ENCODE measurements at regions not wholly inside any gene's neighbourhood (a gene's known extent, or its start where the extent isn't known, plus 50 kb on each side); places are given as distances from the start of the nearest gene placed in this dataset.

DNA sequence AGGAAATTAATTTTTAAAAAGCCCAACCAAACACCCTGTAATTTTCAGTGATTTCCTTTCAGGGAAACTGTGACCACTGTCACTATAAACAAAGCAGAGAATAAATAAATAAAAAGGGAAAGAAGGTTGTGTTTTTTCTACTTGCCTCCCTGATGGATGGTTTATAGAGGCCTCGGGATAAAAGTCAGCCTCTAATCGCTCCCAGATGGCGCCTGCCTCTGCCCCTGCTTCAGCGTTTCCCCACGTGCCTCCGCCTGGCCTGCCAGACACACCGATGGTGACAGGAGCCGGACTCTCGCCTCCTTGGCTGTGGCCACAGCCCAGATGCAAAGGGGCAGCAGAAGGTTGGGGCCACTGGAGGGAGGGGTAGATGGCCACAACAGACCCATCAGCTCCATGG lies 327.7 kb downstream of the CDC5L start:
- no peak for DNase-seq (ENCODE audit: low spot score)

DNA sequence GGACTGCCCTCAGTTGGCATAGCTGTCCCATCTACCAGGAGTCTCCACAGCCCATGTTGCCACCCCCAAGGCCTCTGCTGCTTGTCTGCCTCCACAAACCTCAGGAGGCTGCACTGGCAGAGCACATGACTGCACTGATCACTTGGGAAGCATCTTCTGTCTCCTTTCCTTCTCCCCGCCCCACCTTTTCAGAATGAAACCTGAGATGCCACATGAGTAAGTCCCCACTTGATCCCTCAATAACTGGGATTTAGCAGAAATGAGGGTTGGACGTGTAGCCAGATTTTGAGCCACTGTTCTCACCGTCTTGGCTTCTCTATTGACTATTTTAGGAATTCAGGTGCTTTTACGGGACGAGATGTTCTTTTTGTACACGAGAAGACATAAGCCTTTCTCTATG lies 328.4 kb downstream of the CDC5L start:
- DNase-seq (ENCODE audit: low spot score) = no peak

DNA sequence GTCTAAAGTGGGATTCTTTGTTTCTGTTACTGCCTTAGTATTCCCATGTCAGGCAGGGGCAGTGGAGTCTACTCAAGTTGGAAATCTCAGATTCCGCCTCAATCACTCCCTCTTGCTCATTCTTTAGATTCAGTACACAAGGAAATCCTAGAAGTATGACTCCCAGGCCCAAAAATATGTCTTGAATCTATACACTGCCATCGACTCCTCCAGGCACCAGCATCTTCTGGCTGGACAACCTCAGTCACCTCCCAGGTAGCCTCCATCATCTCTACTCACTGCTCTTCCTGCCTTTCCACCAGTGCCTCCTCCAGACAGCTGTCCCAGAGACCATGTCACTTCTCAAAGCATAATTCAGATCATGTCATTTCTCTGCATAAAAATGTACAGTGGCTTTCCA lies 329.9 kb downstream of the CDC5L start:
- DNase-seq (ENCODE audit: low spot score) = no peak

DNA sequence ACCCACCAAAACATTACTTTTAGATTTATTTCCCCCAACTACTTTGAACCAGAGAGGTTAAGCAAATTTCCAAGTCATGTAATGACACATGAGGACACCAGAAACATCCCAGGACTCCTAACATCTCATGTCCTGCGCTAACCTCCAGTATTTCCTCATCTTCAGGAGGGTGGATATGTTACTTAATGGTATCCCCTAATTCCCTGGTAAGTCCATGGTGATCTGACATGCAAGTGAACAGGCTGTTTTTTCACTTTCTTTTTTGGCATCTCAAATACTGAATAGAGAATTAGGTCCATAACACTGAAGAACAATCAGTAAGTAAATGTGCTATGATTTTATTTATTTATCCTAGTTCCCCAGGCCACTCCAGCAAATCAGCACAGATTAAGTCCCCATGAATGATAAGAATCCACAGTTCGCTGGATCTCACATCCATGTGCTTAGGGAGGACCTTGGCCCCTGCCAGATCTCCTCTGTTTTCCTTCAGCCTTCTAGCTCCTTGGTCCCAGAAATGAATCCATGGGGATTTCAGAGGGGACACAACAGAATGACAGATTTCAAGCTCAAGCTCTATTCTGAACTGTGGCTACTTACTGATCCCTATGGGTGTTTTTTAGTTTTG lies 334.6 kb downstream of the CDC5L start:
- DNase-seq (ENCODE audit: low spot score) = no peak

GRCh38 chr6:44722736-44723135 lies 335.2 kb downstream of the CDC5L start:
- DNase-seq (ENCODE audit: low spot score) = no peak

GRCh38 chr6:44723439-44724197 lies 336.1 kb downstream of the CDC5L start:
- no peak for DNase-seq (ENCODE audit: low spot score)

DNA sequence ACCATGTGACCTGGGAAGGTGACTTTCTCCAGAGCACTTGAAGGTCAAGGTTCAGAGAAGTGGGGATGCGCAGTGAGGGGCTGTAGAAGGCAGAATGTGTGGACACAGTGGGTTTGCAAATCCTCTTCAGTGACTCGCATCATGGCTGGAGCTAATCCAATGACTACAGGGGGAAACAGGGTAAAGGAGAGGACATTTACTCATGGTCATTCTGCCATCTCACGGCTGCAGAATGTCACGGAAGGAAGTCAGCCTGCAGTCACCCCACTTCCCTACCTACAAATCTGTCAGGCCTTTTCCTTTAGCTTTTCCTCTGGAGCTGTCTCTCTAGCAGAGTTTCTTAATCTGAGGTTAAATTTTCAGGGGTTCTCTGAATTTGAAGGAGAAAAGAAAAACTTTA lies 337.6 kb downstream of the CDC5L start:
- DNase-seq (ENCODE audit: low spot score) = no peak

- no peak for DNase-seq (ENCODE audit: low spot score)
Measured at GRCh38 chr6:44727651-44728630, 340.4 kb downstream of the CDC5L start.

DNA sequence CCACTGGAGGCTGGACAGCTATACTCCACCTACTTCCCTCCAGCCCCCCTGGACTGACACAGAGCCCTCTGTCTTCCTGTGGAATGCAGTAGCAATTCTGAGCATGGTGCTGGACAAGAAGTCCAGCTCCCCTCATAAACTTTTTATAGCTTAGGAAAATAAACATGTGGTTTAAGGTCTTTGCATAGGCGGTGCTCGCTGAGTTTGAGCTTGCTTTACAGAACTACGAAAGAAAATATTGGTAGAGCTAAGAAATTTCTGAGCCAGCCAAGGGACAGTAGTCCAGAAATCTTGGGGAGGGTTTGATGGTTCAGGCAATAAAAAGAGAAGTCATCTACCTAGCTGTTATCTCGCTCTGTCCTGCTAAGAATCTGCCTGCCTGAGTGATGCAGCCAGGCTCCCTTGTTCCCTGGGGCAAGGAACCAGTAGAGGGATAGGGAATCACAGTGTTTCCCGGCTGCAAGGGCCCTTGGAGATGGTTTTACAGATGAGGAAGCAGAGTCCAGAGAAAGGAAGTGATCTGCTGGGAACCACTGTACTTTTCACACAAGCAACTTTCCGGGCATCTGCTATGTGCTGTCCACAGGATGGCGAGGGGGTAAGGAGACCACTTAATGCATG lies 343.4 kb downstream of the CDC5L start:
- no peak for DNase-seq (ENCODE audit: low spot score)

- no peak for DNase-seq (ENCODE audit: low spot score)
Measured at GRCh38 chr6:44731485-44732095, 344.1 kb downstream of the CDC5L start.

- no peak for DNase-seq (ENCODE audit: low spot score)
Measured at GRCh38 chr6:44732243-44732642, 344.7 kb downstream of the CDC5L start.

GRCh38 chr6:44733126-44733525 lies 345.6 kb downstream of the CDC5L start:
- DNase-seq (ENCODE audit: low spot score) = no peak

GRCh38 chr6:44733868-44734267 lies 346.4 kb downstream of the CDC5L start:
- DNase-seq (ENCODE audit: low spot score) = no peak

- no peak for DNase-seq (ENCODE audit: low spot score)
Measured at GRCh38 chr6:44734886-44735629, 347.6 kb downstream of the CDC5L start.

DNA sequence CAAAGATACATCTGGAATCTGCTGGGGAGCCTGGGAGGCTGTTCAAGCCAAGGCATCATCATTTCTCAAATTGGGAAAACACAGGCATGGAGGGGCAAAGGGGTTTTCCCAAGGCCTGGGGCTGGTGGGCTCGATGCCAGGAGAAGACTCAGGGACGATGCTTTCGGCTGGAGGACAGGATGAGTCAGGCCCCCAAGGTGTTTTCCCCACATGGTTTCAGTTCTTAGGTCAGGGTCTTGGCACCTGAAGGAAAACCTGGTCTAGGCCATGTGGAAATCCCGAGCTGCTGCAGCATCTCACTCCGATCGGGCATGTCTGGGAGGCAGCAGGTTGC lies 348.1 kb downstream of the CDC5L start:
- DNase-seq (ENCODE audit: low spot score) = no peak

DNA sequence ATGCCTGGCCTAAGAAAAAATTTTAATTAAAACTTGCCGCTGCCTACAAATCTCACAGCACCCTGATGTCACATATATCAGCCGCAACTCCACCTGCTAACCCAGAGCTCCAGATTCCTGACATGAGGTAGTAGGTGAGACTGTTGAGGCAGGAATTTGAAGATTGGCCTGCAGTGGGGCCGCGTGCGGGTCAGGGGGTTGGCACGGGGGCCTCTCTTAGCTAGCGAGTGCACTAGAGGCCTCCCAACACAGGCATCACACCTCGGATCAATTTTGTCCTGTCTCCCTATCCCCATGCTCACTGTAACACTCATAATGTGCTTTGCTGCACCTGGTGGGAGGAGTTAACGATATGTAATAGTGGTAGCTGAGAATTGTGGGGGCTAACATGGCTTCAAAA lies 349.8 kb downstream of the CDC5L start:
- DNase-seq (ENCODE audit: low spot score) = no peak

DNA sequence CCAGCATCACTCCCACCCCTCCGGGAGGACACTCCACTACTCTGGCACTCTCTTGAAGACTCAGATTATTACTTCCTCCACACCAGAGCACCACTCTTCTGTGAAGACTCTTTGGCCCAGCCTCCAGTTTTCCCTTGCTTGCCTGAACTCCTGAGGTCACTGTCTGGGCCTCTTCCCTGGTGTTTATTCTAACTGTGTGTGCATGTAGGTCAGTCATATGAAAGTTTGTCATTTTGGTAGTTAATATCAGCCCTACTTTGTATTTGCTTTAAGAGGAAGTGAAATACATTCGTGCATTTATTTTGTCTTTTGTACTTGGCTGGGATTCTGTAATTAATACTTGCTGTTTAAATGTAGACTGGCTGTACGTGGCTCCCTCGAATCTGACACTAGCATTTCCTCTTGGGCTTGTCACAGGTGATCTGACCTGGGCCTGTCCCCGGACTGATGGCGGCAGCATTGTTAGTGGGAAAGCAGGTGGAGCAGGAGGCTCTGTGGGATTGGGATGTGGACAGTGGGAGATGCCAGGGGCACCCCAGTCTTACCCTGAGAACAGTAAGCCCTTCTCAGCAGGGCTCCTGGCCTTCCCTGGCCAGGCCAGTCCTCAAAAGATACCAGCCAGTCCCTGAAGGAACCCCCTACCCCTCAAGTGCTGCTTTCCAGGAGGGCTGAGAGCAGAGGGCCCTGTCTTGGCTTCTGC lies 350.5 kb downstream of the CDC5L start:
- DNase-seq (ENCODE audit: low spot score) = no peak

DNA sequence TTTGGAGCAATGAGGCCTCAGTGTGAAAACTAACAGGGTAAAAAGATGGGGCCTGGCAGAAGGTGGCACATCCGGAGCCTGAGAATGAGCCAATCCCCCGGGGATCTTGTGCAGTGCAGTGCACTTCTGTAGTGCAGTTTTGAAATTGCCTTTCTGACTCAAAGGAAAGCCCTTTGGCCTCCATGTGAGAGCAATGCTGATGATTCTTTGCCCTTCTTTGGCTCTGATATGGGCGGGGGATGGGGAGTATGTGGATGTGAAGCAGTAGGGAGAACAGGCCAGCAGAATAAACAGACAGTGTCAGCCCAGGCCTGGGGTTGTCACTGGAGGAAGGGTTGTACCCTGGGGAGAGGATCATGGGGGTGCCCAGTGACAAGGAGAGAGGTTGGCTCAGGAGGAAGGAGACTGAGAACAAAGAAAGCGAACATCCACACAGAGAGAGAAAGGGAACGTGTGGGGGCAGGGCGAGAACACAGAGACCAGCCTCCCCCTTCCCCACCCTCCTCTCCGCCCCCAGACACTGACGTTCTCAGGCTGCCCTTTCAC lies 351.2 kb downstream of the CDC5L start:
- no peak for DNase-seq (ENCODE audit: low spot score)

DNA sequence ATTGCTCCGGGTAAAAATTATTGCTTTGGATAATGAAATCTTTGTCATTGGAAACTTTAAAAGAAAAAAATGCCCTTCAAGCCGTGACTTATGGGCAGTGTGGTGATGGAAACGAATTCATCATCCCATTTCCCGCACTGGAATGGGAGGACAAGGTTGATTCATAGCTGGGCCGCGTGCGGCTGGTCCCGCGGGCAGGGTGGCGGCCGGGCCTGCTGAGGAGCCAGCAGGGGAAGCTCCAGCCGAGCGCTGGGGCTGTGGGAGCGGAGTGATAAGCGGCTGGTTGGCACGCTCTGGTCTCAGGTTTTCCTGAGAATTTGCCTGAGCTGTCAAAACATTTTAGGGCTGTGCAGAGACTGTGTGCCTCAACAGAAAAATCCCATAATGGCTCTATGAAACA lies 351.7 kb downstream of the CDC5L start:
- DNase-seq (ENCODE audit: low spot score) = no peak

DNA sequence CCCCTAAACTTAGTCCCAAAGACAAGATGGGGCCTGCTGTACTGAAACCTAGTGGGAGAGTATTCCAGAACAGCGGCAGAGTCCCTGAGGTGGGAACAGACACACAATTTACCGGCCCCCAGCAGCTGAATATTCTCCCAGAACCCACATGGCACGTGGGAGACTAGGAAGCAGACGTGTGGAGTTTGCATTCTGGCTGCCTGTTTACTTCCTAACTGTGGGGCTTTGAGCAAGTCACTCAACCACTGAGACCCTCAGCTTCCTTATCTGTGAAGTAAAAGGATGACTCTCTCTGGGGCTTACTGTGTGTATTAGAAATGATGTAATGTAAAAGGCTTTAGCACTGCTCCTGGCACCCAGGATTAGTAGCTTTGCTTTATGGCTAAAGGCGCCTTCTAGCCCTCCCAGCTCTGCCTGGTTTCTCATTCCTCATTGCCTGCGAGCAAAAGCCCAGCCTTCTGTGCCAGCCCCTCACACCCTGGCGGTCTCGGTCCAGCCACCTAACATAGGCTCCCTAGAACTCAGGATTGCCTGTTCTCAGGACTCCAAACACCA lies 353.1 kb downstream of the CDC5L start:
- DNase-seq (ENCODE audit: low spot score) = no peak

Measured in germinal center (tissue), 1 donor.